ENCODE measurements at regions not wholly inside any gene's neighbourhood (a gene's known extent, or its start where the extent isn't known, plus 50 kb on each side); places are given as distances from the start of the nearest gene placed in this dataset.

GRCh38 chr2:226600802-226601201, 198.8 kb downstream of the IRS1 start:
- no peak overlapping the region for H3K27ac ChIP-seq
- no peak for TF ChIP-seq CTCF (conservative IDR thresholded peaks at IDR 0.05)

DNA sequence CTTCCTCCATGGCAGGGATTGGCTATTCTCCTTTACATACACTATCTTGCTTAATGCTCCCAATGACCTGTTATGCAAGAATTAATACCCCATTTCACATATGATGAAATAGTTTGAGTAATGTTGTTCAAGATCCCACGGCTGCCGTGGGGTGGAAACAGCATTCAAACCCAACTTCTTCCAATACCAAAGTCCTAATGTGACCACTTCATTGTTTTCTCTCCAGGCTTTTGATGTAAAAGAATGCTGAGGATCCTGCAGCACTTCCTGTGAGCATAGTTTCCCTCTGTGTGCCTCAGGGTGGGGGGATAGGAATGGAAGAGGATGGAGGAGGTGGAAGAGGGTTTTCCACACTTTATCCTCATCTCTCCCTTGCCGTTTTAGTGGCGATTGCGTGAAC, 199.4 kb downstream of the IRS1 start:
- no peak for TF ChIP-seq CTCF (conservative IDR thresholded peaks at IDR 0.05)
- H3K27ac ChIP-seq = no peak overlapping the region

- no peak overlapping the region for H3K27ac ChIP-seq
- no peak for TF ChIP-seq CTCF (conservative IDR thresholded peaks at IDR 0.05)
Measured at GRCh38 chr2:226589043-226589442, 210.6 kb downstream of the IRS1 start.

GRCh38 chr2:226585130-226585561, 214.5 kb downstream of the IRS1 start:
- TF ChIP-seq CTCF (conservative IDR thresholded peaks at IDR 0.05) = no peak
- no peak overlapping the region for H3K27ac ChIP-seq

DNA sequence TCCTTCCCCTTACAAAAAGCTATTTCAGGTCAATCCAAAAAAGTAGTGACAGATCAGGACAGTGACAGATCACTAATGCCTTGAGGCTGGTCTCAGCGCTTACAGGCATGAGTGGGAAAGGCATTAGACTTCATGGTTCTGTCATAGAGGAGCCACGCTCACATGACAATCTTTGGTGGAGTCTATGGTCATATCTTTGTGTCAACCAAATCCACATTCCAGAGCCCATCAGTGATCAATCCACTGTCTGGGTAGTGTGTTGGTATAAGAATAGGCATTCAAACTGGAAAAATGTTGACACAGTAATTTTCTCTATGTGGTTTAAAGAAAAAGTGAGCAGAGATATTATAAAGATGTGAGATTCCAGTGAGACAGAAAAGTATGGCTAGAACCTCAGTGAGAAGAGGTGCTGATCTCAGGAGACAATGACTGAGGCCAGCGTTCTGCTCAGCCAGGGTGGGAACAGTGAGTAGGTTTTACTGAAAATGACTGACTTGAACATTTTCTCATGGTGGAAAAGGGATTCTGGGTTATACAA, 215.0 kb downstream of the IRS1 start:
- H3K27ac ChIP-seq = no peak overlapping the region
- TF ChIP-seq CTCF (conservative IDR thresholded peaks at IDR 0.05) = no peak

DNA sequence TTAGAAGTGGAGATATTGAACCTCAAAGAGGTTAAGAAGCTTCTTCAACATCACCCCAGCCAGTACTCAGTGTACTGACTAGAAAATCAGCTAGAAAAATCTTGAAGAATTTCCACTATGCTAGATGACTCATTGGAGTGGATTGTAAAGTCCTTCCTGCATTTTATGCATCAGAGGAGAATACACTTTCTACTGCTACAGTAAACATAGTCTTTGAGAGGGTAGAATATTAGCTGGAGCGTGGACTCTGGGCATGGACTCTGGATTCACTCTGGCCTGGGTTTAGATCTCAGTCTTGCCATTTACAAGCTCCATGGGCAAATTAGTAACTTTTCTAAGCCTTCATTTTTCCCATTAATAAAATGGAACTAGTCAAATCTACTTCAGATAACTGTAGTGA, 215.9 kb downstream of the IRS1 start:
- no peak for TF ChIP-seq CTCF (conservative IDR thresholded peaks at IDR 0.05)
- H3K27ac ChIP-seq = no peak overlapping the region

DNA sequence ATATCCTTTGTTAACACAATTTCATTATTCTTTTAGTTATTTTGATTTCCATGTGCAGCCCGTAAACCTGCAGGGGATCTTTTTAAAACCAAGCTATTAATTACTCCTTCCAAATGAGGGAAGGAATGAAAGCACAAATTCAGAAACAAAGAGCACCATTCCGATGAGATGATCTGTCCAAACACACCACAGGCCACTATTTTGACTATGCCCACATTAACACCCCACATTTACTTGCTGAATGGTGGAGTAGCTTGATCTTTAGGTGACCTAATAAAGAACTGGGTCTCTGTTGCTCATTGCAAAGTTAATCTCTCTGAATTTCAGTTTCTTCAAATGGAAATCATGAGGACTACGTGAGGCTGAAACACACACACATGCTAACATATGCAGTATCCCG, 218.0 kb downstream of the IRS1 start:
- no peak overlapping the region for H3K27ac ChIP-seq
- TF ChIP-seq CTCF (conservative IDR thresholded peaks at IDR 0.05) = no peak

Measured in VCaP (cell line).